ENCODE measurements at regions not wholly inside any gene's neighbourhood (a gene's known extent, or its start where the extent isn't known, plus 50 kb on each side); places are given as distances from the start of the nearest gene placed in this dataset.

DNA sequence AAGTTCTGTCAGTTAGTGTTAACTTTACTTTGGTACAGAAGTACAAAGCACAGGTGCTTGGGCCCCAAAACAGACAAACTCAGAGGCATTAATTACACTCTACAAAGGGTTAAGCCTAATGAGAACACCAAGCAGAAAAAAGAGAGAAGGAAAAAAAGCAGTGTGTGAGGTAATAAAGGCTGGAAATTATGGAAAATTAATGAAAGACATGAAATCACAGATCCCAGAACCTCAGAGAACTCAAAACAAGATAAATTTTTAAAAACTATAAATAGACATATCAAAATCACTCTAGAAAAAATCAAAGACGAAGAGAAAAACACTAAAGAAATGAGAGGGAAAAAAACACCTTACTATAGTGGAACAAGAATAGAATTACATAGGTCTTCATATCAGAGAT, 354.2 kb upstream of the ADAMTS16 start:
- no peak for DNase-seq (ENCODE audit: low read depth, low spot score)

DNA sequence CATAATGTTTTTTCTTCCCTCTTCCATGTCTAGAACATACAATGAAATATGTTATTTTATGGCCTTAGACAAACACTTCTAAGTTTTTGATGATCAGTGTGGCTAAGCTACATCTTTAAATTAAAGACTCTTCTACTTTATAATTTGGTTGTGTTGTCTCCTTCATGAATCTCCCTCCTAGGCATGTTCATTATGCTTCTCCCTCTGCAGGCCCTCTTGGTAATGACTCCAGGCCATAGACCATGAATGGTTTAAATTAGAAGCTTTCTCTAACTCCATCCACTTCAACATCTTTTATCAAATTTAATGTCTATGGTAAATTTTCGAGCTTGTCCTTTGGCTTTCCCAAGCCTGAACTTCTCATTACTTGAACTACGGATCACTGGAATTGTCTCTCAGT, 342.7 kb upstream of the ADAMTS16 start:
- DNase-seq (ENCODE audit: low read depth, low spot score): no peak

DNA sequence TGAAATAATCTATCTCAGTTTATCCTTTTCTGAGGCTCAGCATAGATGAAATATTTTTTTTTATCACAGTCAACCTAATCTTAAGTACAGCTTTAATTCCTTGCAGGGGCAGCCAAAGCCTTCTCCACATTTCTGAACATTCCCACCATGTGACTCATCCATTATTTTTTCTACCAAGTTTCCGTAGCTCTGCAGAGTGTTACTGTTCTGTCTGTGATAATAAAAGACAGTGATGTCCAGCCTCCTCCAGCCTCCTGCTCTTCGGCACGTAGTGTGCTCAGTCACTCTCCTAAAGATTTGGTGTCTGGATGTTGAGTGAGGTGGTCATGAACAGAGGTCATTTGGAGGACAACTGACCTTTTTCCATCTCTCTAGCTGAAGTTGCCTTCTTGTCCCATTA, 338.1 kb upstream of the ADAMTS16 start:
- peak; percentile 51 for DNase-seq (ENCODE audit: low read depth, low spot score)

DNA sequence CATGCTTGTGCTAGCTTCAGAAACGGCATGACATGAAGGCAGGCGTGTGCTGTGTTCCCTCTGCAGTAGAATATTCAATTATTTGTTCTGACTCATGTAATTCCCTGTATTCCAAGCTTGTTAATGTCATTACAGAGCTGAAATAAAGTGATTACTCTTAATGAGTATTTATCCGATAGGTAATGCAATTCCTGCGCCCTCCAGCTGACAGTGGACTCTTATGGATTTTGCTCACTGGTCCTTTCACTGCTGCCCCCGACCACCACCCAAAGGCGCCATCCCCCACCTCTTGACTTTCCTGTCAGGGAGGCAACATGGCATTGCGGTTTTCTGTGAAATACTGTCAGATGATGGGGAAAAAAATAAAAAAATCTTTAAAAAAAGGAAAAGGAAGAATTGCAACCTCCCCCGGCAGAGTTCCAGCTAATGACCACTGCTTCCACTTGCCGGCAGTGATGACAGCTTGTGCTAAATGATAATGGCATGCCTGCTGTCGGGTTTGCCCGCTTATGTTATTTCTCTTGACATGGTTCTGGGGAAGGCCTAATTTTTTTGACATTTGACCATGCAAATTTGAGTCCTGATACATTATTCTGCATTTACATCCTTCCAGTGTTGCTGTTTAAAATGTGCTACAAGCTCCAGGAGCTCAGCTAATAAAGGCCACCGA, 335.3 kb upstream of the ADAMTS16 start:
- DNase-seq (ENCODE audit: low read depth, low spot score): no peak

DNA sequence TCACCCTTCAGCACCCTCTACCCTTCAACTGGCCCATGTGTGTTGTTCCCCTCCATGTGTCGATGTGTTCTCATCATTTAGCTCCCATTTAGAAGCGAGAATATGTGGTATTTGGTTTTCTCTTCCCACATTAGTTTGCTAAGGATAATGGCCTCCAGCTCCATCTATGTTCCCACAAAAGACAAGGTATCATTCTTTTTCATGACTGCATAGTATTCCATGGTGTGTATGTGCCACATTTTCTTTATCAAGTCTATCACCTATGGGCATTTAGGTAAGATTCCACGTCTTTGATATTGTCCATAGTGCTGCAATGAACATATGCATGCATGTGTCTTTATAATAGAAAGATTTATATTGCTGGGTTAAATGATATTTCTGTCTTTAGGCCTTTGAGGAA, 325.1 kb upstream of the ADAMTS16 start:
- DNase-seq (ENCODE audit: low read depth, low spot score): no peak

DNA sequence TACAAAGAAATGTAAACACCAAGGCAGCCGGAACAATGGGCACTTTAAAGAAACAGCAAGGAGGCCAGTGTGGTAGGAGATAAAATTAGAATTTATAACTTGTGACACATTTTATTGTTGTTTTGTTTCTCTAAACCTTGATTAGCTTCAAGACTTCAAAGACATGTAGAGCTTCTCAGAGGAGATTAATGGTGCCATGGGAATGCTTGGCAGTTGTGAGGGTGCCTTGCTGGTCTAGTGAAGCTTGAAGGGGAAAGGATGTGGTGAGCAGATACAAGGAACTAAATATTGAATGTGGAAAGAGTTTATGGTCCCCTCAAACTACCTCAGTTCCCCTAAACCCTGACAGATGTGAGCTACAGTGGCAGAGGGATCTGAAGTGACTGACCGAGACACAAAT, 322.4 kb upstream of the ADAMTS16 start:
- DNase-seq (ENCODE audit: low read depth, low spot score): no peak

DNA sequence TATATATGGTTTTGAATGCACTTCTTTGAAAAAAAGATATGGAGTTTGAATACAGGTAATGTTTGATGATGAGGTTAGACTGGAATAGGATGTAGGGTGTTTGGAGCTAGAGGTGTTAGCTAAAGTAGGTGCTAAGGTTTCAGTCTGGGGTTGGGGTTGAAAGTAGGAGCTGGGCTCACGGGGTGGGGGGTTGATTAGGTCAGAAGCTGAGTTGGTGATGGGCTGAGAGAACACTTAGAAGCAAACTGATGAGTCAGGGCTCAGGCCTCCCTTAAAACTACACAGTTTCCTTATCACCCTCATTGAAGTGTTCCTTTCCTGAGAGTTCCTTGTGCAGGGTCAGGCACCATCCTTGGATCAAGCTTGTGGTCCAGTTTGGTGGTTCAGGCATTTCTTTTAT, 308.8 kb upstream of the ADAMTS16 start:
- DNase-seq (ENCODE audit: low read depth, low spot score): no peak

DNA sequence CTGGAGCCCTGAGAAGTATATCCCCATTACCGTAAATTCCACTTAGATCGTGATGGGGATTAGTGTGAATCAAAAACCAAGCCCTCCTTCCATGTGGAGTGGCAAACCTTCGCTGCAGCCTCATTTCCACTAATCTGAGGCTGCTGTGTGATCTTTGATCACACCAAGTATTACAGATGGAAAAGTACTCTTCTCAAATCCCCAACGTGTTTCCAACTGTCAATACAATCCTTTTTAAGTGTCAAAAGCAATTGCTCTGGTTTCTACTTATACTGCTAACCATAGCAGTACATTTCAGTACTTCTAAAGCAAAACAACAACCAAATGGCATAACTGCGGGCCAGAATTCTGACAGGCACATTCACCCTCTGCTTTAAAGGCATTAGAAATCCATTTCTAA, 307.7 kb upstream of the ADAMTS16 start:
- no peak for DNase-seq (ENCODE audit: low read depth, low spot score)

DNA sequence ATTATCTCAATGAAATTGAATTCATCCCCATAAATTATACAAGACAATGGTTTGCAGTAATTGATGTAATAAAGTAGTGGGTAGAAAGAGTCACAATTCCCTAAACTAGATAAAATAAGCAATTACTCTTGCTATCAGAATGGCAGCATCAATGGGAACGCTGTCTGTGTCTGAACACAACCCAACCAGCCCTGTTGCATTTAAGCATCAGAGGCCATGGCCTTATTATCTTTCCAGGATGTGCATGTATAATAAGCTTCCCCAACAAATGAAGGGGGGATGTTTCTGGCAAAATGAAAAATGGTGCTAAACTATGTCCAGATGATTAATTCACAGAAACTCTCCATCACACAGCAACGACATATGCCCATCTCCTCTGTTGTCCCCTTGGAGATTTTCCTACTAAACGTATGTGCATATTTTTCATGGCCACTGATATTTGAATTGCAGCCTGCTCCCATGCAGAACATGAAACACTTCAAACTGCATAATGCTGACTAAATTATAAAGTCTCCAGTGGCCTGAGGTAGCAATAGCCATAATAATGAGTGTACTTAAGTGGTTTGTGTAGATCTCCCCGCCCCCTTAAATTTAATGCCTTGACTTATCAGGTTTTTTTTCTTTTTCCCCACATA, 306.9 kb upstream of the ADAMTS16 start:
- no peak for DNase-seq (ENCODE audit: low read depth, low spot score)

DNA sequence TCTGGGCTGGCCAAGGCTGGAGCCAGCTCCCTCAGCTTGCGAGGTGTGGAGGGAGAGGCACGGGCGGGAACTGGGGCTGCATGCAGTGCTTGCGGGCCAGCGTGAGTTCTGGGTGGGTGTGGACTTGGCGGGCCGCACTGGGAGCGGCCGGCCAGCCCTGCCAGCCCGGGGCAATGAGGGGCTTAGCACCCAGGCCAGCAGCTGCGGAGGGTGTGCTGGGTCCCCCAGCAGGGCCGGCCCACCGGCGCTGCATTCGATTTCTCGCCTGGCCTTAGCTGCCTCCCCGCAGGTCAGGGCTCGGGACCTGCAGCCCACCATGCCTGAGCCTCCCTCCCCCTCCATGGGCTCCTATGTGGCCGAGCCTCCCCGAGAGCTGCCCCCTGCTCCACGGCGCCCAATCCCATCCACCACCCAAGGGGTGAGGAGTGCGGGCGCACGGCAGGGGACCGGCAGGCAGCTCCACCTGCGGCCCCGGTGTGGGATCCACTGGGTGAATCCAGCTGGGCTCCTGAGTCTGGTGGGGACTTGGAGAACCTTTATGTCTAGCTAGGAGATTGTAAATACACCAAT, 302.6 kb upstream of the ADAMTS16 start:
- DNase-seq (ENCODE audit: low read depth, low spot score): no peak

DNA sequence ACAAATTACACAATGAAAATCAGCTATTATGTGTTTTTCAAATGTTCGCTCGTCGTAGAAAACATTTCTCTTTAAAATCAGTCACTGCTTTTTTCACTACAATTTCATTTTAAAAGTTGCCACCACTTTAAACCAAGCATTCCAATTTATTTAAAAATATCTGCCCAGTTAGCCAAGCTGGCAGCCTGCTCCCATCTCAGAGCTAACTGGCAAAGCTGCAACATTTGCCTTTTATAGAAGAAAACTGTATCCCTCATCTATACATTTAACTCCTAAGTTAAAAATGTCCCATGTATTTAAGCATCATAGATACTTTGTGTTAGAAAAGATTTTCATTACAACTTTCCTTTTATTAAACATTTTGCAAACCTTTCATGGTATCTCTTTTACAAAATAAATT, 294.9 kb upstream of the ADAMTS16 start:
- DNase-seq (ENCODE audit: low read depth, low spot score): no peak

DNA sequence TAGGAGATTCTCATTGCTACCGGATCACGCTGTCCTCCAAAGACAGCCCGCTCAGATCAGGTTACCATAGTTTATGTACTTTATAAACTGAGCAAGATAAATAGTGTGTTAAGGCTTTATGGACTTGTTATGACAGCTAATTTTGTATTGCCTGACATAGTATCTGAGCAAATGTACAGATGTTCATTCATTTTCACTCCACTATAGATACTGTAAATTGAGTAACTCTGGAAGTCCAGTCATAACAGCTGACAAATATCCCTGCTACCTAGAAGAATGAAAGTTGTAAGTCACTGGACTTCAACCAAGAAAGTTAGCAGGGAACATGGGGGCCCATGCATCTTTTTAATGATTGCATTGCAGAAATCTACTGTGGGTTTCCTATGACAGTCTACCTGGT, 292.4 kb upstream of the ADAMTS16 start:
- DNase-seq (ENCODE audit: low read depth, low spot score): no peak

DNA sequence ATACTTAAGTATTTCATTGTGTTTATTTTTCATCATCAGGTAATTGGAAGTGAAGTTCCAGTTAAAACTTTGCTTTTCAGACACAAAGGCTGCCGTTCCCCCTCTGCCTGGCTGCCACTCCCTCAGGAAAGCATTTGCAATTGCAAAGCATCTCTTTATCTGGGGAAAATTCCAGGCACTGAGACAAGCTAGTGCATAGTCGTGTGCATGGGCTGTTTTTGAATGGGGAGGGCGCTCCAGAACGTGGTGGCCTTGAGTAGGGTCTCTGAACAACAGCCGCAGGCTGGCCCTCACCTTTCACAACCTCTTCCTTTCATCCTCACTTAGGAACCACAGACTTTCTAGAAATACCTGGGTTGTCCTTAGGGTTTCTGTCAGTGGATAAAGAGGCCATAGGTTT, 285.1 kb upstream of the ADAMTS16 start:
- no peak for DNase-seq (ENCODE audit: low read depth, low spot score)

DNA sequence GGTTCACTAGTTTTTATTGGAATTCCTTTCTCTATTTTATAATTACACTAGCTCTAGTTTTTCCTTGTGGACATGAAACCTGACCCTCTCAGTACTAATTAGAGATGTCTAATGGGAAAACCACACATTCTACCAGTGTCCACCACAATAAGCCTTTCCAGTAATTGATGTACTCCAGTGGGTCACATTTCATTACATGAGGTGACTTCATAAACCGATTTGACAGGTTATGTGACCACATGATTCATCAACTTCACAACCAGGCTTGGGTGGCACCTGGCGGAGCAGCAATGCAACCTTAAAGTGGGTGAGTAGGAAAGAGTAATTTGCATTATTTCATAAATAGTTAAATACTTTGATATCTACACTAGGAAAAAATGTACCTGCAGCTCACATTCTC, 284.2 kb upstream of the ADAMTS16 start:
- DNase-seq (ENCODE audit: low read depth, low spot score): no peak

DNA sequence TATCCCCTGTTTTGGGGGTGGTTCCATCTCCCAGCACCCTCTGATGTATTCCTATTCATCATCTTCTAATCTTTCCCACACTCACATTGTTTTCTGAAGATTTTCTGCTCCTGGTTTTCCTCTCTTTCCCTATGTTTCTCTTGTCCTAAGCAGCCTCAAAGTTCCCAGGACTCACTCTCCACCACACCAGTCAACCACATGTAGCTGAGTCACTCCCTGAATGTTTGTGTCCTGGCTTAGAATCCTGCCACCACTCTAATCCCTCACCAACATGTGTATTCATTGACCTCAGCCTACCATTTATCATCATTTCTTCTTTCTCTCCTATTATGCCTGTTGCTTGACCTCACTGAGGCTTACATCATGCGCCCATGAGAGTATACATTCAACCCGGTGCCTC, 282.4 kb upstream of the ADAMTS16 start:
- DNase-seq (ENCODE audit: low read depth, low spot score): peak; percentile 20

DNA sequence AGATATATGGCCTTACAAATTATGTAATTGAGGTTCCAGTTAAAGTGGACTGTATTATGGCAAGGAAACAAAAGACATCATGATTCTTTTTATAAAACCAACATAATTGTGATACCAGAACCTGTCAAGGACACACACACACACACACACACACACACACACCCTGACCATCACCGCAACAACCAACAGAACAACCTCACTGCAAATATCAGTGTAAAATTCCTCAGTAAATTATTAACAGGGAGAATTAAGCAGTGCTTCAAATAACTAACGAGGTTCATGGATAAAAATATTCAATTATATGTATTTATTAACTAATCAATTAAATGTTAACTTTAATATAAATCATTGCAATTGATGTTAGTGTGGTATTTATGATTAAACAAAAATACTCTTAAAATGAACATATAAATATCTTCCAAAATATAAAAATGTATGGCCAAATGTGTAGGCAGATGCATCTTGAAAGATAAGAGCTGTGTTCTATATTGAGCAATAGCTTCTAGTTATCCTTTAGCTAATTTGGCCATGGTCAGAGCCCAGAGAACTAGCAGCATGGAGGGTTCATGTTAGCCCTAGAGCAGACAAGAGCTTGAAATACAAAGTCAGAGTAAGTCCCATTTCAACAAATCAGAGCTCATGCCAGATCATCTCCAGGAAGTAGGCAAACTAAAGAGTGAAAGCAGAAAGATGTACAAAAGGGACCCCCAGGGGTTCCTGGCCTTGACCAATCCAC, 280.5 kb upstream of the ADAMTS16 start:
- DNase-seq (ENCODE audit: low read depth, low spot score): no peak

DNA sequence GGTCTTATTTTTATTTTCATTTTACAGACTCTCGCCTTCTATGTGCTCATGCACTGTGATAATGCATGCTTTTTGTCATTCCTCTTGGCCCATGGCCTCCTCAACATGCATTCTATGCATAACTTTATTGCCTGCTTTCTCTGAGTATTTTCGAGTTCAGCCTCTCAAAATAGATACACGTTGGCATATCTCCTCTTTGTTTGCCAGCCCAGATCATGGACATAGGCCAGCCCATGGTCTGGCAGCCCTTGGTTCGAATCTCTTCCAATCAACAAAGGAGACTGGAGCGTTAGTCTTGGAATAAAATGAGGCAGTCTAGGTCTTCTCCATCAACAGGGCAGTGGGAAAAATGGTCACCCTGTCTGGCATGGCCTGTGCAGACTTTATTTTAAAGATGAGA, 279.5 kb upstream of the ADAMTS16 start:
- DNase-seq (ENCODE audit: low read depth, low spot score): no peak

DNA sequence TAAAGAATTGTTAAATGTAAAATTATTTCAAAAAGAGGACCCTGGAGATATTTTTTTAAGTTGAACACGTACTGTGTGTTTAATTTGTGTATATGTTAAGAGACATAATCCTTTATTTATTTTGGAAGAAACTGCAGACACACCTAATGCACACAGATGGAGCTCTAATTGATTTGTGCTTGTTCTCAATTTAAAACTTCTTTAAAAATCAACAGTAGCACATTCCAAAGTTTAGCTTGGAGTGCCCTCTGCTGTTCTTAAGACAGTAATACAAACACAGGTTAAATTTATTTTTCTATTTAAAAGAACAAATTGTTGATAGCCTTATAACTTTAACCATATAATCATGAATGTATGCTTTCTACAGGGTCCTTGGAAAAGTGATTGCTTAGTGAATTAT, 277.6 kb upstream of the ADAMTS16 start:
- peak; percentile 59 for DNase-seq (ENCODE audit: low read depth, low spot score)

DNA sequence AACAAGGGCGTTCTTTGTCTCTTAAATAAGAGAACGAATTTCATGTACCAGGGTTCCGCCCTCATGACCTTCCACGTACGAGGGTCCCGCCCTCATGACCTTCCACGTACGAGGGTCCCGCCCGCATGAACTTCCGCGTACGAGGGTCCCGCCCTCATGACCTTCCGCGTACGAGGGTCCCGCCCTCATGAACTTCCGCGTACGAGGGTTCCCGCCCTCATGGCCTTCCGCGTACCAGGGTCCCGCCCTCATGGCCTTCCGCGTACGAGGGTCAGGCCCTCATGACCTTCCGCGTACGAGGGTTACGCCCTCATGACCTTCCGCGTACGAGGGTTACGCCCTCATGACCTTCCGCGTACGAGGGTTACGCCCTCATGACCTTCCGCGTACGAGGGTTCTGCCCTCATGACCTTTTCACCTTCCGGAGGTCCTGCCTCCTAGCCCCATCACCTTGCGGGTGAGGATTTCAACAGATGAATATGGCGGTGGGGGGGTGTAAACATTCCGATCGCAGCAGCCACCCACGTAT, 273.9 kb upstream of the ADAMTS16 start:
- no peak for DNase-seq (ENCODE audit: low read depth, low spot score)

DNA sequence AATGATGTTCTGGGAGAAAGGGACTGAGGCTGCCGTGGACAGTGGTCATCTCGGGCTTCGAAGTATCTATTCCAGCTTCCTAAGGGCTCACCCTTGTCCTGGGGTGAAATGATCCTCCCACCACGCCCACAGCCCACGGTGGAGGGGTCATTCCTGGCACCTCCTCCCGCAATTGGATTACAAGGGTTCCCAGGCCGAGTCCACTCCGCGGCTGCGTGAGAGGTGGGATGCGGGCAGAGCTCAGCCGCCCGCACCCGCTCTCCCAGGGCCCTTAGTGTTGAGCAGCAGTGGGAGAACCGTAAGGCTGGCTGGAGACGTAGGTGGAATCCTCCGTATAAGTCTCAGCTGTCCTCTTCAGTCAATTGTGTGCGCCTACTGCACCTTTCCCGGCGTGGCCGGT, 273.3 kb upstream of the ADAMTS16 start:
- DNase-seq (ENCODE audit: low read depth, low spot score): no peak

DNA sequence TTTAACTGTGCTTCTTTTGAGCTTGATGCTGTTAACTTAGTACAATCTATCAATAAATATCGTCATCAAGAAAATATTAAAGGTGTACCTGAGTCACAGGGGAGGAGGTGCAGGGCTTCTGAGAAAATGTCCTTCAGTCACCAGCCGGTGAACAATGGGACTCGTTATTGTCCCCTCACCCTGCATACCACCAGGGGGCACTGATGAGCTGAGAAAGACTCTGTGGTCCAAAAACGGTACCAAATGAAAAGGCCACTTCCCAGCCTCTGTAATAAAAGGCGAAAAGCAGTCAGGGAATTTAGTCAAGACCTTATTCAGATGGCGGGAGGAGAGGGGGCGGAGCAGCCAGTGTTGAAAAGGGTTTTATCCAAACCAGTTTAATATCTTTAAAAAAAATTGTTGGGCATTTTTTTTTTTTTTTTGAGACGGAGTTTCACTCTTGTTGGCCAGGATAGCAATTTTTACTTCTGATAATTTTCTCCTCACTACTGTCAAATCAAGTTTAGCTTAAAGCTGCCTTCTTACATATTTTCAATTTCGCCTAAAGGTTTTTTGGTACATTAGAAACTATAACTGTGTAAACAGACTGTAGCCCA, 271.9 kb upstream of the ADAMTS16 start:
- peak; percentile 69 for DNase-seq (ENCODE audit: low read depth, low spot score)

DNA sequence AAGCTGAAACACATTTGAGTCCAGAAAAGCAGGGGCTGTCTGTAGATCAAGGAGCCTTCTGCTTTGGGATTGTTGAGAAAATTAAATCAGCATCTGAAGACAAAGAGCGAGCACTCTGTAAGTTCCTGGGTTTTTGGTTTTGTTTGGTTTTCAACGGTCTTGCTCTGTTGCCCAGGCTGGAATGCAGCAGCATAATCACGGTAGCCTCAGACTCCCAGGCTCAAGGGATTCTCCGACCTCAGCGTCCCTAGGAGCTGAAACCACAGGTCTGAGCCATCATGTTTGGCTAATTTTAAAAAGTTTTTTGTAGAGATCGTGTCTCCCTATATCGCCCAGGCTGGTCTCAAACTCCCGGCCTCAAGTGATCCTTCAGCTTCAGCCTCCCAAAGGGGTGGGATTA, 266.5 kb upstream of the ADAMTS16 start:
- peak; percentile 20 for DNase-seq (ENCODE audit: low read depth, low spot score)
